ENCODE measurements at regions not wholly inside any gene's neighbourhood (a gene's known extent, or its start where the extent isn't known, plus 50 kb on each side); places are given as distances from the start of the nearest gene placed in this dataset.

DNA sequence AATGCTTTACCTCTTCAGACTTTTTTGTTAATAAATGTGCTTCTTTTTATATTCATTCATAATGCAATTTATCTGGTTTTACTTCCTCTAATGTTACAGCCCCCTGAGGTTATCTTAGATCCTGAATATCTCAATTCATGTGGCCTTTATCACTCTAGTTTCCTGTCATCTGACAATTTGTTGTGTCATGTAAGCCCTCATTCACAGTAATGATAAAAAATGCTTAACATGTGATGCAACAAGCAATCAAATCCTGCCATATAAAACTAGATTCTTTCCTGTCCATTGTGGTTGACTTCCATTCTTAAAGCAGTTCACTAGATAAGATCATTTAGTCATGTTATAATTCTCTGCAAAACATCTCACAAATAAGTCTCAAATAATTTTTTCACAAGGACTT is 991.2 kb upstream of the ACO1 start:
- no peak for TF ChIP-seq EZH2 (IDR thresholded peaks at IDR 0.05; ENCODE audit: borderline replicate concordance, low read length)
- TF ChIP-seq, protein P1, sequence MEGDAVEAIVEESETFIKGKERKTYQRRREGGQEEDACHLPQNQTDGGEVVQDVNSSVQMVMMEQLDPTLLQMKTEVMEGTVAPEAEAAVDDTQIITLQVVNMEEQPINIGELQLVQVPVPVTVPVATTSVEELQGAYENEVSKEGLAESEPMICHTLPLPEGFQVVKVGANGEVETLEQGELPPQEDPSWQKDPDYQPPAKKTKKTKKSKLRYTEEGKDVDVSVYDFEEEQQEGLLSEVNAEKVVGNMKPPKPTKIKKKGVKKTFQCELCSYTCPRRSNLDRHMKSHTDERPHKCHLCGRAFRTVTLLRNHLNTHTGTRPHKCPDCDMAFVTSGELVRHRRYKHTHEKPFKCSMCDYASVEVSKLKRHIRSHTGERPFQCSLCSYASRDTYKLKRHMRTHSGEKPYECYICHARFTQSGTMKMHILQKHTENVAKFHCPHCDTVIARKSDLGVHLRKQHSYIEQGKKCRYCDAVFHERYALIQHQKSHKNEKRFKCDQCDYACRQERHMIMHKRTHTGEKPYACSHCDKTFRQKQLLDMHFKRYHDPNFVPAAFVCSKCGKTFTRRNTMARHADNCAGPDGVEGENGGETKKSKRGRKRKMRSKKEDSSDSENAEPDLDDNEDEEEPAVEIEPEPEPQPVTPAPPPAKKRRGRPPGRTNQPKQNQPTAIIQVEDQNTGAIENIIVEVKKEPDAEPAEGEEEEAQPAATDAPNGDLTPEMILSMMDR (conservative IDR thresholded peaks at IDR 0.05 in 1 of 2, IDR thresholded peaks at IDR 0.05 in 1 of 2; ENCODE audit: extremely low read depth in 1 of 2, insufficient read depth in 1 of 2, low read depth in 1 of 2, low read length in 2 of 2), result no peak

All from mammary epithelial cell (primary cell).